GM12865 (cell line): ENCODE measurements at regions not wholly inside any gene's neighbourhood (a gene's known extent, or its start where the extent isn't known, plus 50 kb on each side); places are given as distances from the start of the nearest gene placed in this dataset.

Experiments used
- DNase-seq: peaks from one replicate; pipeline ENCODE4 v3.0.0; 2010; ENCODE audit warnings: low read depth
- H3K4me3 ChIP-seq: 2 replicates; pipeline ENCODE4 v1.5.1; 2011; ENCODE audit warnings: mild to moderate bottlenecking, low read depth, low read length, control low read depth
- CTCF ChIP-seq: IDR thresholded peaks from 2 replicates; pipeline ENCODE4 v1.5.1; 2011; ENCODE audit warnings: low read length, control low read depth, low read depth, inconsistent platforms; ENCODE audit not compliant: insufficient read depth; ENCODE audit errors: missing control alignments

- no peak for DNase-seq
- H3K4me3 ChIP-seq: no peak overlapping the region
- TF ChIP-seq CTCF: no peak
Measured at GRCh38 chr4:107117726-107118125, 81.6 kb upstream of the DKK2 start.

GRCh38 chr4:107115185-107115847, 79.2 kb upstream of the DKK2 start:
- H3K4me3 ChIP-seq: no peak overlapping the region
- no peak for TF ChIP-seq CTCF
- DNase-seq: no peak

GRCh38 chr4:107114059-107114458, 77.9 kb upstream of the DKK2 start:
- TF ChIP-seq CTCF: no peak
- no peak for DNase-seq
- no peak overlapping the region for H3K4me3 ChIP-seq

GRCh38 chr4:107098401-107098800, 62.3 kb upstream of the DKK2 start:
- no peak for TF ChIP-seq CTCF
- H3K4me3 ChIP-seq: no peak overlapping the region
- no peak for DNase-seq

- no peak for DNase-seq
- no peak for TF ChIP-seq CTCF
- no peak overlapping the region for H3K4me3 ChIP-seq
Measured at GRCh38 chr4:107094976-107095375, 58.9 kb upstream of the DKK2 start.

GRCh38 chr4:107094332-107094731, 58.2 kb upstream of the DKK2 start:
- no peak overlapping the region for H3K4me3 ChIP-seq
- TF ChIP-seq CTCF: peak; percentile 23
- peak; percentile 36 for DNase-seq
